HEK293 (cell line): ENCODE measurements at regions not wholly inside any gene's neighbourhood (a gene's known extent, or its start where the extent isn't known, plus 50 kb on each side); places are given as distances from the start of the nearest gene placed in this dataset.

ENCODE experiments used
- SP2 ChIP-seq: fragments of 450-650 bp; formaldehyde crosslinking; IDR thresholded peaks from 2 replicates; pipeline ENCODE4 v1.5.1; 2016; ENCODE audit warnings: missing biosample characterization, missing genetic modification characterization
- TF ChIP-seq, protein P1 (sequence below): fragments of 450-650 bp; formaldehyde crosslinking; IDR thresholded peaks from 2 replicates; pipeline ENCODE4 v1.5.1; 2017; ENCODE audit warnings: missing biosample characterization, missing genetic modification characterization

DNA sequence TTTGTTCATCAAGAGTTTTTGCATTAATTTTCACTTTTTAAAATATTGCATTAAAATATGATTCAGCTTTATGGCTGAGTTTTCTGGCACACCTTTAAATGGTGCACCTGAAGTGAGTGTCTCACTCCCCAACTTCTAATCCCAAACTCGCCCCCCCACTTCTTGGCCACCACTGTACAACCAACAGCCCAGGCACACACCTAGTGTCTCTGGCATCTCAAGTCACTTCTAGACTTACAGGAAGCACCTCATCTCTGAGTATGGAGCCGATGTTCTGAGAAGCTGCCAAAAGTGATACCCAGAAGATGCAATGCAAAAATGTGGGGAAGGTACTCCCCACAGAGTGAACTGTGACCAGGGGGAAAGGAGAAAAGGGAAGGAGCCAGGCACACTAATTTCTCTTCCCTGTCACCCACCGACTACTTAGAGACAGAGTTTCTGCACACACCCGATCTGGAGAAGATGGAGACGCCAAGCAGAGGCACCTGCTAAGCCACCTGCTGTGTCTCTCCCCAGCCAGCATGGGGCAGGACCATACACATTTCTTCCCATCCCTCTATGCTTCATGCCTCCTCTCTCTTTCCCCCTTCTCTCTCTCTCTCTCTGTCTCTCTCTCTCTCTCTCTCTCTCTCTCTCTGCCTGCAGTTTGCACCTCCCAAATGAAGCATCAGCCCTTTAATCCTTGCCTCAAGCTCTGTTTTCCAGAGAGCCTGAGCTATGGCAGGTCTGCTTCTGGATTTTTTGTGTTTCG, 155.3 kb upstream of the ZNF507 start:
- TF ChIP-seq, protein P1, sequence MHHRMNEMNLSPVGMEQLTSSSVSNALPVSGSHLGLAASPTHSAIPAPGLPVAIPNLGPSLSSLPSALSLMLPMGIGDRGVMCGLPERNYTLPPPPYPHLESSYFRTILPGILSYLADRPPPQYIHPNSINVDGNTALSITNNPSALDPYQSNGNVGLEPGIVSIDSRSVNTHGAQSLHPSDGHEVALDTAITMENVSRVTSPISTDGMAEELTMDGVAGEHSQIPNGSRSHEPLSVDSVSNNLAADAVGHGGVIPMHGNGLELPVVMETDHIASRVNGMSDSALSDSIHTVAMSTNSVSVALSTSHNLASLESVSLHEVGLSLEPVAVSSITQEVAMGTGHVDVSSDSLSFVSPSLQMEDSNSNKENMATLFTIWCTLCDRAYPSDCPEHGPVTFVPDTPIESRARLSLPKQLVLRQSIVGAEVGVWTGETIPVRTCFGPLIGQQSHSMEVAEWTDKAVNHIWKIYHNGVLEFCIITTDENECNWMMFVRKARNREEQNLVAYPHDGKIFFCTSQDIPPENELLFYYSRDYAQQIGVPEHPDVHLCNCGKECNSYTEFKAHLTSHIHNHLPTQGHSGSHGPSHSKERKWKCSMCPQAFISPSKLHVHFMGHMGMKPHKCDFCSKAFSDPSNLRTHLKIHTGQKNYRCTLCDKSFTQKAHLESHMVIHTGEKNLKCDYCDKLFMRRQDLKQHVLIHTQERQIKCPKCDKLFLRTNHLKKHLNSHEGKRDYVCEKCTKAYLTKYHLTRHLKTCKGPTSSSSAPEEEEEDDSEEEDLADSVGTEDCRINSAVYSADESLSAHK (tag by site-specific recombination): no peak
- no peak for TF ChIP-seq SP2 (tag by site-specific recombination)
